ENCODE measurements at regions not wholly inside any gene's neighbourhood (a gene's known extent, or its start where the extent isn't known, plus 50 kb on each side); places are given as distances from the start of the nearest gene placed in this dataset.
A peak's percentile ranks its signal among the peaks of the same experiment; 100 is the strongest.
"Not testable (repeated sequence)": the region's sequence is repeated elsewhere in the genome, so short reads cannot be mapped to it uniquely, and the experiment has no call there.

DNA sequence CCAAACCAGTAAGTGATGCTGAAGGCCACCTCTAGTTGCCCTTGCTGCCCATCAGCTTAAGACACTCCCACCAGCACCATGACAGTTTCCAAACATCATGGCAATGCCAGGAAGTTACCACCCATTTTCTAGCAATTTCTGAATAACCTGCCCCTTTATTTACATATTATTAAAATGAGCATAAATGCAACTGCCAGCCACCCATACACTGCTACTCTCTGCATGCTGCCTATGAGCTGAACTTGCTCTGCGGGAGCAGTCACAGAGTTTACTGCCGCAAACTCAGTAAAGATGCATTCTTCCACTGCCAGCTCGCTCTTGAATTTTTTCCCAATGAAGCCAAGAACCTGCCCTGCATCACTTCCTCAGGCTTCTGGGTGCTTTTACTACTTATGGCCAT, 212.6 kb downstream of the SH2D4B start:
- no peak for DNase-seq (ENCODE audit: low spot score)

DNA sequence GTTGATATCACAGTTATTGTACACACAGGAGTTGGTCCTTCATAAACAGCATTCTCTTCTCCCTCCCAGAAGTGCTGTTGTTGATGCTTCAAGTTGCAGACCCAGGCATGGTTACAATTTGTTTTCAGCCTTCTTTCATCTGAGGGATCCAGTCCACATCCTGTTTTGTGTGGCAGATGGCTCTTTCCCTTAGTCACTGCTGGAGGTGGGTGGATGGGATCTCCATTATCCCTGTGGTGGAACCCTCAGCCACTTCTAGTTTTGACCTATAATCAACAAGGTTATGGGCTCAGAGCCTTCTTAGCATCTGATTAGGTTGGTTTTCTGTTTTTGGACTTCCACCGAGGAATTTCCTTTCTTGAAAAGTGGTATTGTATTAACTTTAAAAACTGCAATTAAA, 214.2 kb downstream of the SH2D4B start:
- DNase-seq (ENCODE audit: low spot score), result no peak

DNA sequence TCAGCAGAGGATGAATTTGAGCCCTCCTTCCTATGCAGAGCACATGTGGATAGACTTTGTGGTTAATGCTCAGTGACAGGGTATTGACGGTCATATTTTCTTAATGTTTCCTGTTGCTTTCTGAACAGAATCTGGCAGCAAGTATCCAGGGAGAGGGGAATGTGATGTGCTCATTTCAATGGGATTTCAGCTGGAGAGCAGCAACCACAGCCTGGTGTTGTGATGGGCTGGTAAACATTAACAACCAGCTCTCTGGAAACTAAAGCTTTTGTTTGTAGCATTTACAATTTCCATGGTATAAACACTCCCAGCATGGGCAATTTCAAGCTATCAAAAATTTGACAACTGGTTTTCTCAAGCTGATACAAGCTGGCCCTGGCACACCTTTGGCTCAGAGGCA, 215.9 kb downstream of the SH2D4B start:
- DNase-seq (ENCODE audit: low spot score), result no peak

DNA sequence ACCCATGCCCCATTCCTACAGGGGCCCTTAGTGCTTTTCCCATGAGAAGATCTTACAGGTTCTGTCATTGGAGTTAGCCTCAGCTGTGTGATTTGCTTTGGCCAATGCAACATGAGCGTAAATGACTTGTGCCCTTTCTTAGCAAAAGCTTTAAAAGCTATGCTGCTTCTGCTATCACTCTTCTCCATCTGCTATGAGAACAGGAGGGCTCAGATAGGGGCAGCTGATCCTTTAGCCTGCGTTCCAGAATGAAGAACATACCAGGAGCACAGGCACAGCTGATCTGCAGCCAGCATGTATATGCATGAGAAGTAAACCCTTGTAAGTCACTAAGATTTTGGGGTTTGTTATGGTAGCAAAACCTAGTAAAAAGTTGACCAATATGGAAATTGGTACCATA, 218.2 kb downstream of the SH2D4B start:
- no peak for DNase-seq (ENCODE audit: low spot score)

DNA sequence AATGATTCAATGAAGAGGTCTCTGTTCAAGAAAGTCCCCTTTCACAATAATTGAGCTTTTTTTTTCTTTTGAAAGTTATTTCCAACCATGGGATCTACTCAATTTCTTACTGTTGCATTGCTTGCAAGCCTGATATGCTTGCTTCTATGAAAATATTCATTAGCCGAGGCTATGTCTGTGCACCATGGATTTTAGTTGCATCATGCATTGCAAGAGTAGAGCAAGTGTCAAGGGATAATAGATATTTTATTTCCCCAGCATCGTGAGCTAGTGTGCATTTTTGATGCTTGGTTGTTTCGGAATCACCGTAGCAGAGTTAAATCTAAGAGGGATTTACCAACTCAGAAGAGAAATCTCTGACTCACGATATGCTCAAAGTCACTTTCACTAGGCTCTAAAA, 222.0 kb downstream of the SH2D4B start:
- DNase-seq (ENCODE audit: low spot score), result no peak

DNA sequence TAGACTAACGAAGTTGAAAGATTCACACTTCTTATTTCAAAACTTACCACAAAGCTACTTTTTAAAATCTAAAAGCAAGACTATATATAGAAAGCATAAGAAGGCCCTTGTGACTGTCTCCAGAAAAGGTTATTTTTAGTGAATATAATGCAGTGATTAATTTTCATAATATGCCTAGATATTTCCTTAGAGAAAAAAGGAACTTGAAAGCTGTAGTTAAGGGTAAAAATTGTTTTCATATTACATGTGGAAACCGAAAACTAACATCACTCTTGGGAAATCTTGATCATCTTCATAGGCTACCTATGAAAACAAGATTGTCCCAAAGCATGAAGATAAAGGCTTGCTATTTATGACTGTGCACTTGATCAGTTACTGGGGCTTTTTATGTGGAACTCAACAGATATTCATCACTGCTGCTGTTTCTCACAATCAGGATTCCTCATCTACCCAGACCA, 223.2 kb downstream of the SH2D4B start:
- DNase-seq (ENCODE audit: low spot score), result no peak

DNA sequence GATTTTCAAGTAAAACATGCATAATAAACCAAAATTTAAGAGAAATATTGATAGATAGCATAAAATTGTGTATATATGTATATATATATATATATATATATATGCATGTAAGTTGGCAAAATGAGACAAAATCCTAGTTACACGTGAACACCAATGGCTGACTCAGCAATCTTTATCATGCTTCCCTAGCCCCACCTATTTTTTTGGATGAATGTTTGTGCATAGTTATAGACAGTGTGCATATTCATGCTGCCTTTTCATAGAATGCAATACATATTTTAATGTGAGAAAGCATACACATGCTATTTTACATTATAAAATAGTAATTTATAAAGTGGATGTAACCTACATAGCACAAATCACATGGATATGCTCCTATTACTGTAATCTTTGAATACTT, 230.3 kb downstream of the SH2D4B start:
- DNase-seq (ENCODE audit: low spot score), result no peak

DNA sequence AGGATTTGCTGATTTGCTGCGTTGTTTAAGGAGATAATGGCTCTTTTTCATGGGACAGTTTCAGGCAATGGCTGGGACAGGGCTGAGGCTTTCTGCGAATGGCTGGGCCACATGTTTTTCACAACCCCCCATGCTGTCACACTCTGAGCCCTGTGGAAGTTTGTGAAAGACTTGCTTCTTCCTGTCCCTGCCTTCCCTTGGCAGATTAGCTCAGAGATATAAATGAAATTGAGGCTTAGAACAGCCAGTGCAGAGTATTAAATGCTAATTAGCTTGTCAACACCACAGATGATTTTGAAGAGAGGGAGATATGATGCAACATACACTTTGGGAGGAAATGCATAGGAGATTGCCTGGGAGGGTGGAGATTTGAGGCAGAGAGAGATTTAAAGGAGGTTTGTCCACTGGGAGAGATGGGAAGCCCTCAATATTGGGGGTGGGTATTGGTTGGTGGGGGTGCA, 232.0 kb downstream of the SH2D4B start:
- DNase-seq (ENCODE audit: low spot score), result no peak

DNA sequence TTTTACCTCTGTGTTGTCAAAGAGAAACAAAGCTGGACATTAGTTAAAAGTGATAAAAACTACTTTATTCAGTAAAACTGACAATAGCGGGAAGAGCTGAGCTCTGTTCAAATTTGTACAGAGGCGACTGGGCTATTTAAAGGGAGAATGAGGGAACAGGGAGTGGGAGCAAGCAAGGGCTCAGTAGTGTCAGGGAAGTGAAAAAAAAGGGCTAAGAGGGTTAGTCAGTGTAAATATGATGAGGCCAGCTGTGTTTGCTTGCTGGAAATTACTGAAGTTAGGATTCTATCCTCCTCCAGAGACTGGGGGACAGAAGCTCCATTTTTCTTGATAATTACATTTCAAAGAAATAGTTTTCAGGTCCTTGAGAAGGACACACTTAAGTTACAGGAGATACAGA, 232.5 kb downstream of the SH2D4B start:
- no peak for DNase-seq (ENCODE audit: low spot score)

DNA sequence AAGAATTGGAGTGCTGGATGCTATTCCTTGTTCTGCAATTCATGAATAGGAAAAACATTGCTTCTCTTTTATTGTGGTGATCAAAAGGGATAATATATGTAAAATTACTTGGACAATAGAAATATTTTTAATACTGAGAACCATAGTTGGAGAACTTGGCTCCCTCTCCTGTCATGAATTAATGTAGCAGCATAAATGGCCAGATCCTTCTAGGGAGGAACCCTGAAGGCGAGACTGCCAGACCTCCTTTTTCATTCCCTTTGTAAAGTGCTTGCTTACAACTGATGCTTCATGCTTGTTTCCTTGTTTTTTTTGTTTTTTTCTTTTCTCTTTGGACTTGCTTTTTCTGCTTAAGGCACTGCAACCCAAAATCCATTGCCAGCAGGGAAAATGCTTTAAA, 233.6 kb downstream of the SH2D4B start:
- no peak for DNase-seq (ENCODE audit: low spot score)

DNA sequence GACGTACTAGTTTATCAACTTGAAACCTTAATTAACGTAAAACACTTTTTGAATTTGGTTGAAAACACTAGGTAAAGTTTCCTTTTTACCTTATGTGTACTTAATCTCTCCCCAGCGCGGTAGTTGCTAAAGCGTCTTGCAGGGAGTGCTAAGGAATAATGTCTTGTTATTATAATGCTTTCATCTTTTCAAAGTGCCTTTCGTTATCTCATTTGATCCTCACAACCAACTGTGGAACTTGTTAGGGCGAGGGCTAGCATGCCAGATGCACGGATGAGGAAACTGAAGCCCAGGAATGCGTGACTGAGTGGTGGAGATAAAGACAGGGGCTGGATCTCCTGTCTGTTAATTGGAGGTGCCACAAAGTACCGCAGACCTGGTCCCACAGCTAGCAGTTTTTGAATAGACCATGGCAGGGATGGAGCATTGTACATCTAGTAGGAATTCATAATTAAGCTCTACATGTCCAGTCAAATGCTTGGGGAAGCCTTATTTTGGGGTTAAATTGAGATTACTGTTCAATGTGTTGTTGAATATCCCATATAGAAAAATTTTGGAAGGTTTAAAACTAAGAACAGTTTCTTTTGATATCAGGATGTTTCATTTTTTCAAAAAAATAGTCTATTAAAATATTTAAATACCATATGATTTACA, 234.3 kb downstream of the SH2D4B start:
- no peak for DNase-seq (ENCODE audit: low spot score)

DNA sequence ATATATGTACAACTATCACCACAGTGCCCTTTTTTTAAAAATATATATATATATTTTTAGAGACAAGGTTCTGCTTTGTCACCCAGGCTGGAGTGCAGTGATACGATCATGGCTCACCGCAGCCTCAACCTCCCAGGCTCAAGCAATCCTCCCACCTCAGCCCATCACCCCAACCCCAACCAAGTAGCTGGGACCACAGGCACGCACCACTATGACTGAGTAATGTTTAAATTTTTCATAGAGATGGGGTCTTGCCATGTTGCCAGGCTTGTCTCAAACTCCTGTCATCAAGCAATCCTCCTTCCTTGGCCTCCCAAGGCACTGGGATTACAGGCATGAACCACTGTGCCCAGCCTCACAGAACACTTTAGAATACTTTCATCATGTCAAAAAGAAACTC, 234.9 kb downstream of the SH2D4B start:
- DNase-seq (ENCODE audit: low spot score), result no peak

DNA sequence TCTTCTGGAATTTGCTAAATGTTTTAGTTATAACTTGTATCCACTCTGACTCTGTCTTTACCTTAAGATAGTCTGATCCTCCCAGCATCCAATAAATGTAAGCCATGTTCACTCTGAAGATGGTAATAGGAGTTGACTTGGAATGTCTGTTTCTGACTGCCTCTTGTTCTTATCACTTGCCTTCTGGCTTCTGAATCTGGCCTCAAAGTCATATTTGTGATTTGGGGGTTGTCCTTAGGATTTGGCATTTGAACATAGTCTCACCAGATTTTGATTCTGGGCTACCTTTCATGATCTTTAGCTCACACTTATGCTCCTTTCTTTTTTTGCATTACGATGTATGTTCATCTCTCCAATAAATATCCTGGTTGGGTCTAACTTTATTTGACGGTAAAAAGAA, 247.0 kb downstream of the SH2D4B start:
- DNase-seq (ENCODE audit: low spot score), result no peak

DNA sequence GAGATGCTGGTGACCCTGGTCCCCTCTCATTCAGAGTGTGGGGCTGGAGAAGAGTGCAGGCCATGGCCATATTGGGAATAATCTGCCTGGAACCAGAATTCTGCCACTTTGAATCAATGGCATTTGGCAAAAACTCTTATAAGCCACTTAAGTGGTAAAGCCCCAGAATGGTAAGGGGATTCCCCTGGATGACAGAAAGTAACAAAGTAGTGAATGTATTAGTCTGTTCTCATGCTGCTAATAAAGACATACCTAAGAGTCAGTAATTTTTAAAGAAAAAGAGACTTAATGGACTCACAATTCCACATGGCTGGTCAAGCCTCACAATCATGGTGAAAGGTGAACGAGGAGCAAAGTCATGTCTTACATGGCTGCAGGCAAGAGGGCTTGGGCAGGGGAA, 248.6 kb downstream of the SH2D4B start:
- no peak for DNase-seq (ENCODE audit: low spot score)

DNA sequence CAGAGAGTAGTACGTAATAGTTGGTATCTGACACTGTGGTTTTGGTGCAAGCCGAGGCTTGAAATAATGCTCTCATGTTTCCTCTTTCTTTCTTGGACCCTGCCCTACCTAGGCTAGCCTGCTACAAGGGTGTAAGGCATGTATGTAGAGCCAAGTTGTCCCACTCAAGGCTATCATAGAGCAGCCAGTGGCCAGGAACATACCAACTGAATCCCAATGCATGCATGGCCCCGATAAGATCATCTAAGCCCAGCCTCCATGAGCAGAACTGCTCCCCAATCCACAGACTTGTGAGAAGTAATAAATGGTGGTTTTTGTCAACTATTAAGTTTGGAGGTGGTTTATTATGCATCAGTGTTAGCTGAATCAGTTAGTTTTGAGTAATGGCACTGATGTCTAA, 250.2 kb downstream of the SH2D4B start:
- DNase-seq (ENCODE audit: low spot score), result no peak

DNA sequence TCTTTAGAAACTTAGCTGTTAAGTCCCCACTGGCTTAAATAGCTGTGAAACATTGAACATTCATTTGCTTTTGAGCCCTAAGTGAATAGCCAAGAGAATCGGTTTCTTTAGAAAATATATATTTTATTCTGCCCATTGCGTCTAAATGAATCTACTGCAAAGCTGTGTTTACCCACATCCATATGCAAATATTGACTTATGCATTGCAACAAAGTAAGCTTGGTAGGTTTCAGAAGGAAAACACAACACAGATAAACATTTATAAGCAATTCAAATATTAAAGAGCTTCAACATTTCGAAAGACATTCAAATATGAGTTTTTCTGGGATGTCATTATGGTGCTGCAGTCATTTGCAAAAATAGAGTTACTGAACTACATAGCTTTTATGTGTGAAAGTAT, 257.3 kb downstream of the SH2D4B start:
- DNase-seq (ENCODE audit: low spot score), result no peak

DNA sequence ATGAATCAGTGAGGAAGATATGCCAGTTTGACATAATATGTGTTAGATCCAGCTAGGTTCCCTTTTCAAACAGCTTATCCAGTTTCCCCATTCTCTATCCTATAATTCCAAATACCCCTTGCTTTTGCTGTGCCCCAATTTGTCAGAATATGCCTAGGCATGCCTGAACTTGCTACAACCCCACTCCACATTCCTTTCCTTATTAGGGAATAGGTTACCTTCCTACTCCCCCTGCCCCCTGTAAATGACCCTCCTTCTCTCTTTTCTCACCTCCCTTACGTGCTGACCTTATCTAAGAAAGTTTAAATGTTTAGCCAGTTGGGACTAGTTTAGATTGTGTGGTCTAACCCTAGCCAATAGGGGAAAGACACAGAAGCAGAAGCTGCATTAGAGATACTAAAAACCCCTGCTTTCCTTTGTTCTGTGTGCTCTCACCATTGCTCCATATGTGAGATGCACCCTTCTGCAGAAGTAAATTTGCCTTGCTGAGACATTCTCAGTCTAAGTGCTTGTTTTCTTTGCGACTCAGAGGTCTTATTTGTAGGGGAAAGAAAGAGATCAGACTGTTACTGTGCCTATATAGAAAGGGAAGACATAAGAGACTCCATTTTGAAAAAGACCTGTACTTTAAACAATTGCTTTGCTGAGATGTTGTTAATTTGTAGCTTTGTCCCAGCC, 267.8 kb downstream of the SH2D4B start:
- DNase-seq (ENCODE audit: low spot score), result no peak

DNA sequence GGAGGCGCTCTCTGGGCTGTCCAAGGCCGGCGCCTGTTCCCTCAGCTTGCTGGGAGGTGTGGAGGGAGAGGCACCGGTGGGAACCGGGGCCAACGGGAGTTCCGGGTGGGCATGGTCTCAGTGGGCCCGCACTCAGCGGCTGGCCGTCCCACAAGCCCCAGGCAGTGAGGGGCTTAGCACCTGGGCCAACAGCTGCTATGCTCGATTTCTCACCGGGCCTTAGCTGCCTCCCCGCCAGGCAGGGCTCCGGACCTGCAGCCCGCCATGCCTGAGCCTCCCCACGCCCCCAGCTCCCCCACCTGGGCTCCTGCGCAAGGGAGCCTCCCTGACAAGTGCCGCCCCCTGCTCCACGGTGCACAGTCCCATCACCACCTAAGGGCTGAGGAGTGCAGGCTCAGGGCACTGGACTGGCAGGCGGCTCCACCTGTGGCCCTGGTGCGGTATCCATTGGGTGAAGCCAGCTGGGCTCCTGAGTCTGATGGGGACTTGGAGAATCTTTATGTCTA, 276.5 kb downstream of the SH2D4B start:
- no peak for DNase-seq (ENCODE audit: low spot score)

DNA sequence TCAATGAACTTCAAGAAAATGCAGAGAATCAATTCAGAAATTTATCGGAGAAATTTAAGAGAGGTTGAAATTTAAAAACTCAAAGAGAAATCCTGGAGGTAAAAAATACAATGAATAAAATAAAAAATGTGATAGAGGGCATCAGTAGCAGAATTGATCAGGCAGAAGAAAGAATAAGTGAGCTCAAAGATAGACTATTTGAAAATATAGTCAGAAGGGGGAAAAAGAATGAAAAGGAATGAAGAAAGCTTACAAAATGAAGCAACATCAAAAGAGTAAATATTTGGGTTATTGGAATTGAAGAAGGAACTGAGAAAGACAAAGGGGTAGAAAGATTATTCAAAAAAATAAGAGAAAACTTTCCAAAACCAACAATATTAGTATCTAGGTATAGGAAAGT, 291.4 kb downstream of the SH2D4B start:
- DNase-seq (ENCODE audit: low spot score), result no peak

DNA sequence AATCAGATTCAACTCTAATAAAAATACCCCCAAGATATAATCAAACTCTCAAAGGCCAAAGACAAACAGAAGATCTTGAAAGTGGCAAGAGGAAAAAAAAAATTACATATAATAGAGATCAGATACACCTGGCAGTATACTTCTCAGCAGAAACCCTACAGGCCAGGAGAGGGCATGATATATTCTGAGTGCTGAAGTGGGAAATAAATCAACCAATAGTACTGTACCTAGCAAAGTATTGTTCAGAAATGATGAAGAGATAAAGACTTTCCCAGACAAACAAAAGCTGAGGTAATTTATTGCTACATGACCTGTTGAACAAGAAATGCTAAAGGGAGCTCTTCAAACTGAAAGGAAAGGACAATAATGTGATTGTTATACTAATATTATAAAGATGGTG, 291.9 kb downstream of the SH2D4B start:
- DNase-seq (ENCODE audit: low spot score), result no peak

DNA sequence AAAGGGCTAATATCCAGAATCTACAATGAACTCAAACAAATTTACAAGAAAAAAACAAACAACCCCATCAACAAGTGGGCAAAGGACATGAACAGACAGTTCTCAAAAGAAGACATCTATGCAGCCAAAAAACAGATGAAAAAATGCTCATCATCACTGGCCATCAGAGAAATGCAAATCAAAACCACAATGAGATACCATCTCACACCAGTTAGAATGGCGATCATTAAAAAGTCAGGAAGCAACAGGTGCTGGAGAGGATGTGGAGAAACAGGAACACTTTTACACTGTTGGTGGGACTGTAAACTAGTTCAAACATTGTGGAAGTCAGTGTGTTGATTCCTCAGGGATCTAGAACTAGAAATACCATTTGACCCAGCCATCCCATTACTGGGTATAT, 295.0 kb downstream of the SH2D4B start:
- not testable (repeated sequence) for DNase-seq (ENCODE audit: low spot score)

DNA sequence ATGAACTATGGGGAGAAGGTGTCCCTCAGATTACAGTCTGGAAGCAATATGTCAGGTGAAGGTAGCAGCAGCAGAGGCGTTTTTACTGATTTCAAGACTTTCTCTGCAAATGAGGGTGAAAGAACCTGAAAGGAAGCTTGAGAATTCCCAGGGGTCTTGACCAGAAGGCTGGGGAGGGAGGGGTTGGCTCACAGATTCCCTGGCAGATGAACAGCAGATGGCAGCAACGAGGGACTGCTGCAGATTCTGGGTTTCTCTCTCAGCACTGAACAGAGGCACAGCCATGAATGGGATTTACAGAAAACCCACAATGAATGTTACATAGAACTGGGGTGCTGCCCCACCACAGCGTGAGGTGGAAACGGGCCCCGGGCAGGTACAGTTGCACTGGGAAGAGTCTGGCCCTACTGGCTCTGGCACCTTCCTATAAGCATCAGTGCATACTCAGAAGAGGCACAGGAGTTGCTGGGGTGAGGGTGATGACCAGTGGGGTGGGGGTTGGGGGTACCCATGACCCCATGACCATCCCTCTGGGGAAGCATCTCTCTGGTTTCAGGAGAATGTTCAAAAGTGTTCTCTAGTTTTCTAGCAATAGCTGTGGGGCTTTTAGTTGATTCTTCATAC, 317.8 kb downstream of the SH2D4B start:
- peak; percentile 48 for DNase-seq (ENCODE audit: low spot score)

DNA sequence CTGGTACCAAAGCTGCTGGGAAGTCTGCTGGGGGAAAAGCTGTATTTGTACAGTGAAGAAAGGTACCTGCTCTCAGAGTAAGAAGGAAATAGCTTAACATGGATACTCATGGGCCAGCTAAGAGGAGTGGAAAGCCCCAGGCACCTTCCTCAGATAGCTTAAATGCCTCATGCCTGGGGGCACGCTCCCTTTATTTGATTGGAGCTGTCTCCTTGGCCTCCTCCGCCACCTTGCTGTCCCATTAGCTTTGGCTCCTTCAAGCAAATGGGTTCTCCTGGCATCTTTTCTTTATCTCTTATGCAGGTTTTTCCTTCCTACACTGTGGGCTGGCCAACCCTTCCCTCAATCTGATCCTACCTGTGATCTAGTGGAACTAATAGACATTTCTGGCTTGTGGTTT, 318.5 kb downstream of the SH2D4B start:
- DNase-seq (ENCODE audit: low spot score), result no peak
